Loucy (cell line): ENCODE measurements at regions not wholly inside any gene's neighbourhood (a gene's known extent, or its start where the extent isn't known, plus 50 kb on each side); places are given as distances from the start of the nearest gene placed in this dataset.

ENCODE experiments used
- CTCF ChIP-seq: fragments of 200-600 bp; sonication (generic); conservative IDR thresholded peaks from 2 replicates; pipeline ENCODE4 v1.5.1; 2014; ENCODE audit warnings: mild to moderate bottlenecking, antibody characterized with exemption, low read length
- EZH2phosphoT487 ChIP-seq: fragments of 200-600 bp; IDR thresholded peaks from 2 replicates; pipeline ENCODE4 v1.6.1; 2018; ENCODE audit warnings: antibody characterized with exemption, mild to moderate bottlenecking, moderate library complexity, borderline replicate concordance

- no peak for TF ChIP-seq CTCF
- no peak for TF ChIP-seq EZH2phosphoT487
These were observed 152.5 kb upstream of the ZNF366 start for GRCh38 chr5:72659726-72660125.
